Left lung (tissue), 4 donors: ENCODE measurements at regions not wholly inside any gene's neighbourhood (a gene's known extent, or its start where the extent isn't known, plus 50 kb on each side); places are given as distances from the start of the nearest gene placed in this dataset.

Source experiments
- ATAC-seq: fragments of 200-7000 bp; cut with Tn5 transposase; one replicate; pipeline ENCODE4 v1.9.1; 2020; ENCODE audit warnings: moderate library complexity
- DNase-seq, 4 donors: peaks; one replicate each; pipeline ENCODE4 v3.0.0-alpha.2; 2013 to 2020
- H3K27ac ChIP-seq, 2 donors: fragments of 200-600 bp; sonication (generic) in 1 of 2; one replicate each; pipeline versions ENCODE4 v1.5.0 to v1.8.0; 2020 to 2021
- H3K27me3 ChIP-seq, 2 donors: fragments of 200-600 bp; sonication (generic) in 1 of 2; one replicate each; pipeline versions ENCODE4 v1.5.0 to v1.8.0; 2020 to 2021
- H3K36me3 ChIP-seq, 2 donors: fragments of 200-600 bp; sonication (generic) in 1 of 2; one replicate each; pipeline versions ENCODE4 v1.5.0 to v1.8.0; 2020 to 2021
- H3K4me1 ChIP-seq, 2 donors: fragments of 200-600 bp; one replicate each; pipeline ENCODE4 v1.8.0; 2021
- H3K4me3 ChIP-seq, 2 donors: fragments of 200-600 bp; sonication (generic) in 1 of 2; one replicate each; pipeline versions ENCODE4 v1.5.0 to v1.8.0; 2020 to 2021; ENCODE audit warnings: mild to moderate bottlenecking in 1 of 2
- H3K9me3 ChIP-seq, 2 donors: fragments of 200-600 bp; sonication (generic) in 1 of 2; one replicate each; pipeline versions ENCODE4 v1.5.0 to v1.8.0; 2020 to 2021
- intact Hi-C, 2 donors: fragments of 100-400 bp; cut with DNase I; formaldehyde crosslinking; loops; one replicate each; pipeline versions ENCODE4 v1.11.2 to v1.14.2; 2022
- TF ChIP-seq, protein P1 (sequence below), 2 donors: fragments of 200-600 bp; sonication (generic) in 1 of 2; IDR thresholded peaks; one replicate each; pipeline versions ENCODE4 v1.5.0 to v1.8.0; 2021; ENCODE audit warnings: antibody characterized with exemption in 2 of 2
- donor health status: DM: no; HTN: yes; CAD: no.
- donor health status: DM: no; HTN: no; CAD: no.

DNA sequence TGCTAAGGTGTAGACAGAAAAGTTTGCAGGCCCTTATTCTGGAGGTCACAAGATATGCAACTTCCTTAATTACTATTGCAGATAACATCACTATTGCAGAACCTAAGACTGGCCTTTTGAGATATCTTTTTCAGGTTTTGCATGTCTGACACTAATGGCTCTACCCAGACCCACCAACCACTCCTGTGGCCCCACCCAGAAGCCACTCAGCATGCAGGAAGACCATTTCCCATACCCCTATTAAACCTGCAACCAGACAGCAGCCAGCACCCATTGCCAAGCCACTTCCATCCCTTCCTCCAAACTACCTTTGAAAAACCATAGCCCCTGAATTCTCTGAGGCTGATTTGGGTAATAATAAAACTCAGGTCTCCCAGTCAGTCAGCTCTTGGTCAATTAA is 297.6 kb downstream of the SLITRK6 start:
- H3K27ac ChIP-seq = no peak overlapping the region
- no peaks in the 10 kb centered on the region for H3K27me3 ChIP-seq
- no peaks in the 10 kb centered on the region for H3K4me1 ChIP-seq
- H3K9me3 ChIP-seq = peaks cover 0 to 4% of the 10 kb centered on the region in 2 donors
- ATAC-seq (no peak), DNase-seq (no peak)
- TF ChIP-seq, protein P1, sequence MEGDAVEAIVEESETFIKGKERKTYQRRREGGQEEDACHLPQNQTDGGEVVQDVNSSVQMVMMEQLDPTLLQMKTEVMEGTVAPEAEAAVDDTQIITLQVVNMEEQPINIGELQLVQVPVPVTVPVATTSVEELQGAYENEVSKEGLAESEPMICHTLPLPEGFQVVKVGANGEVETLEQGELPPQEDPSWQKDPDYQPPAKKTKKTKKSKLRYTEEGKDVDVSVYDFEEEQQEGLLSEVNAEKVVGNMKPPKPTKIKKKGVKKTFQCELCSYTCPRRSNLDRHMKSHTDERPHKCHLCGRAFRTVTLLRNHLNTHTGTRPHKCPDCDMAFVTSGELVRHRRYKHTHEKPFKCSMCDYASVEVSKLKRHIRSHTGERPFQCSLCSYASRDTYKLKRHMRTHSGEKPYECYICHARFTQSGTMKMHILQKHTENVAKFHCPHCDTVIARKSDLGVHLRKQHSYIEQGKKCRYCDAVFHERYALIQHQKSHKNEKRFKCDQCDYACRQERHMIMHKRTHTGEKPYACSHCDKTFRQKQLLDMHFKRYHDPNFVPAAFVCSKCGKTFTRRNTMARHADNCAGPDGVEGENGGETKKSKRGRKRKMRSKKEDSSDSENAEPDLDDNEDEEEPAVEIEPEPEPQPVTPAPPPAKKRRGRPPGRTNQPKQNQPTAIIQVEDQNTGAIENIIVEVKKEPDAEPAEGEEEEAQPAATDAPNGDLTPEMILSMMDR (IDR thresholded peaks at IDR 0.05) = no peak
- H3K36me3 ChIP-seq = no peaks in the 10 kb centered on the region
- intact Hi-C loops = no loop called here
- no peak overlapping the region for H3K4me3 ChIP-seq

DNA sequence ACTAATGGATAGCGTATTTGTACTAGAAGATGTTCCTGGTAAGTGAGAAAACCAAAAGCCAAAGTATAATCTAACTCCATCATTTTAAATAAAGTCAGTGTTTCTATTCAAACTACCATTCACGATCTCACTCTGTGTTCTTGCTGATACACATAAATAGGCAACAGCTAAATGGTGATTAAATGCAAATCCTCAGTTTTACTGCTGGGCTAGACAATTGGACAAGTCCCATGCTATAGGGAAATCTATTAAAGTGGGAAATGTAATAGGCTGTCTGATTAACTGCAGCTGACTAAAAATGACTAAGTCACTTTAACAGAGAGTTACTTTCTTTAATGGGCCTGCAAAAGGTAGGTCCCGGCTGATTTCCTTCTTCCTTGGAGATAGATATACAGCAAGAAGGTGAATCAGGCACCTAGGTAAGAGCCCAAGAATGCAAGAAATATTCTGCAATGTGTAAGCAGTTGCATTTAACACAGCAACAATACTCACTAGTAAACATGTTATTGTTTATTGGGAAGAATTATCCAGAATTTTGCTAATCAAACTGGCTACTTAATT is 298.4 kb downstream of the SLITRK6 start:
- H3K27me3 ChIP-seq = no peaks in the 10 kb centered on the region
- no peak for DNase-seq
- TF ChIP-seq, protein P1 (IDR thresholded peaks at IDR 0.05) = no peak
- no peaks in the 10 kb centered on the region for H3K4me1 ChIP-seq
- intact Hi-C loops = no loop called here
- H3K27ac ChIP-seq = no peak overlapping the region
- no peak for ATAC-seq
- H3K4me3 ChIP-seq = no peak overlapping the region
- no peaks in the 10 kb centered on the region for H3K36me3 ChIP-seq
- H3K9me3 ChIP-seq = peaks cover 0 to 4% of the 10 kb centered on the region in 2 donors

DNA sequence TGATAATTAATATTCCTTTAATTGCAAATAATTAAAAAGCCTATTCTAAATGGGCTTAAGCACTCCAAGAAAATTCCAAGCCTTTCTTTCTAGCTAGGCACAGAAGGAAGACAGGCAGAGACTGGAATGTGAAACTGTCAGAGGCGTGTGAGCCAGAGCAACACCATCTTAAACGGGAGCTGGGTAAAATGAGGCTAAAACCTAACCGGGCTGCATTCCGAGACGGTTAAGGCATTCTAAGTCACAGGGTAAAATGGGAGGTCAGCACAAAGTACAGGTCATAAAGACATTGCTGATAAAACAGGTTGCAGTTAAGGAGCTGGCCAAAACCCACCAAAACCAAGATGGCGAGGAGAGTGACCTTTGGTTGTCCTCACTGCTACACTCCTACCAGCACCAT is 300.4 kb downstream of the SLITRK6 start:
- intact Hi-C loops = no loop called here
- no peak for ATAC-seq

DNA sequence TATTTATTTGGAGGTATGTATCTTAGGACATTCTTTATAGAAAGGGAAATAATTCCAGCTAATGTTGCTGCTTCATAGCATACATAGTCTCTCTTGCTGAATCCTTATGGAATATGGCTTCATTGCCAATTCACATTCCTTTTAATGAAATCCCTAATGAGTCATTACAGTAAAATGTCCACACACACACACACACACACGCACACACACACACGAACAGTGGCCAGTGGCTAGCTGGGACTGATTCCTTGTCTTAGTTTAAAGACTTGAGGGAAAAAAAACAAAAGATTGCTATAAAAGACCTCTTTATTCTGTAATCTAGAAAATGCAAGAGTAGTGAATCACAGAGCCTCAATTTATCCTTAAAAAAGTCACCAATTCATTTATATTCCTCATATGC is 301.6 kb downstream of the SLITRK6 start:
- H3K36me3 ChIP-seq = no peaks in the 10 kb centered on the region
- H3K4me1 ChIP-seq = no peaks in the 10 kb centered on the region
- H3K27ac ChIP-seq = no peak overlapping the region
- ATAC-seq (peak; percentile 70), DNase-seq (no peak)
- no peaks in the 10 kb centered on the region for H3K9me3 ChIP-seq
- TF ChIP-seq, protein P1 (IDR thresholded peaks at IDR 0.05) = no peak
- H3K4me3 ChIP-seq = no peak overlapping the region
- intact Hi-C loops = no loop called here
- H3K27me3 ChIP-seq = no peaks in the 10 kb centered on the region

More for the DNA sequence above, 300.4 kb downstream of the SLITRK6 start:
- peaks cover 0 to 4% of the 10 kb centered on the region in 2 donors for H3K9me3 ChIP-seq
- no peak overlapping the region for H3K27ac ChIP-seq
- no peaks in the 10 kb centered on the region for H3K4me1 ChIP-seq
- no peaks in the 10 kb centered on the region for H3K27me3 ChIP-seq
- H3K36me3 ChIP-seq = no peaks in the 10 kb centered on the region
- TF ChIP-seq, protein P1 (IDR thresholded peaks at IDR 0.05) = no peak
- no peak for DNase-seq
- no peak overlapping the region for H3K4me3 ChIP-seq

DNA sequence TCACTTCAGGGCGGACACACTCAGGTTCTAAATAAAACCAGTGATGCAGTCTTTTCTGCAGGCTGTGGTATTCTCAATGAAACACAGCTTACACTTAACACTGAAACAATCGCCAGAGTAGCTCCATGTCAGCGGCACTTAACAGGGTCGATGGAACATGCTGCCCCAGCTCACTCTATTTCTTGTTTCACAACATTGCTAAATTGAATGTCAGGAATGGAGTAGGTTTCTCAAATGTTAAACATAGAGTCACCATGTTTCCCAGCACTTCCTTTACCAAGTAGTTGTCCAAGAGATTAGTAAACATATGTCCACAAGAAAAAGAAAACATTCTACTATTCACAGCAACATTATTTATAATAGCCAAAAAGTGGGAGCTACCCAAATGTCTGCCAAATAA is 306.9 kb downstream of the SLITRK6 start:
- H3K36me3 ChIP-seq = no peaks in the 10 kb centered on the region
- no peaks in the 10 kb centered on the region for H3K27me3 ChIP-seq
- H3K4me3 ChIP-seq = no peak overlapping the region
- TF ChIP-seq, protein P1 (IDR thresholded peaks at IDR 0.05) = no peak
- peak in 2 of 4 donors; percentile 19 to 42 for DNase-seq
- no peaks in the 10 kb centered on the region for H3K4me1 ChIP-seq
- ATAC-seq = no peak
- no peaks in the 10 kb centered on the region for H3K9me3 ChIP-seq
- intact Hi-C loops = no loop called here
- H3K27ac ChIP-seq = no peak overlapping the region
